Colonic mucosa (tissue), 4 donors: ENCODE measurements at regions not wholly inside any gene's neighbourhood (a gene's known extent, or its start where the extent isn't known, plus 50 kb on each side); places are given as distances from the start of the nearest gene placed in this dataset.

Source experiments
- DNase-seq: peaks from one replicate; pipeline ENCODE4 v3.0.0-alpha.2; 2020
- H3K27ac ChIP-seq: fragments of 200-600 bp; one replicate; pipeline ENCODE4 v1.8.0; 2021
- H3K27me3 ChIP-seq: fragments of 200-600 bp; one replicate; pipeline ENCODE4 v1.8.0; 2021
- H3K36me3 ChIP-seq: fragments of 200-600 bp; one replicate; pipeline ENCODE4 v1.8.0; 2021
- H3K4me1 ChIP-seq: fragments of 200-600 bp; one replicate; pipeline ENCODE4 v1.8.0; 2021; ENCODE audit warnings: mild to moderate bottlenecking
- H3K4me3 ChIP-seq: fragments of 200-600 bp; one replicate; pipeline ENCODE4 v1.8.0; 2021
- H3K9ac ChIP-seq, 2 donors: one replicate each; pipeline ENCODE4 v1.7.0; 2013; ENCODE audit warnings: control low read depth in 2 of 2, low read depth in 2 of 2, low read length in 2 of 2
- H3K9me3 ChIP-seq: fragments of 200-600 bp; one replicate; pipeline ENCODE4 v1.8.0; 2021
- CTCF ChIP-seq: fragments of 200-600 bp; IDR thresholded peaks from one replicate; pipeline ENCODE4 v1.8.0; 2022; ENCODE audit warnings: antibody characterized with exemption, mild to moderate bottlenecking
- intact Hi-C: fragments of 100-400 bp; cut with DNase I; formaldehyde crosslinking; loops from one replicate; pipeline ENCODE4 v1.14.1; 2022
- donor health status: healthy.
- donor health status: DM: no; HTN: no; CAD: no.
- donor health status: DM: no; HTN: no; CAD: no.

GRCh38 chr6:141335477-141336273, 797.0 kb upstream of the GJE1 start:
- intact Hi-C loops, result no loop called here
- Histone ChIP-seq H3K9me3 (no peaks in the 10 kb centered on the region), H3K4me1 (no peaks in the 10 kb centered on the region), H3K4me3 (no peak overlapping the region), H3K36me3 (no peaks in the 10 kb centered on the region), H3K27ac (no peak overlapping the region), H3K27me3 (no peaks in the 10 kb centered on the region), H3K9ac (no peak overlapping the region)
- DNase-seq, result no peak
- TF ChIP-seq CTCF, result no peak

GRCh38 chr6:141326925-141327324, 805.8 kb upstream of the GJE1 start:
- no peaks in the 10 kb centered on the region for H3K36me3 ChIP-seq
- intact Hi-C loops, result no loop called here
- no peak overlapping the region for H3K4me3 ChIP-seq
- H3K27ac ChIP-seq, result no peak overlapping the region
- H3K4me1 ChIP-seq, result no peaks in the 10 kb centered on the region
- DNase-seq, result no peak
- H3K27me3 ChIP-seq, result no peaks in the 10 kb centered on the region
- no peak for TF ChIP-seq CTCF
- no peak overlapping the region for H3K9ac ChIP-seq
- H3K9me3 ChIP-seq, result no peaks in the 10 kb centered on the region

GRCh38 chr6:141326426-141326825, 806.3 kb upstream of the GJE1 start:
- Histone ChIP-seq H3K9ac (no peak overlapping the region), H3K27me3 (no peaks in the 10 kb centered on the region), H3K9me3 (no peaks in the 10 kb centered on the region), H3K27ac (no peak overlapping the region), H3K4me3 (no peak overlapping the region), H3K4me1 (no peaks in the 10 kb centered on the region), H3K36me3 (no peaks in the 10 kb centered on the region)
- no peak for TF ChIP-seq CTCF
- intact Hi-C loops, result no loop called here
- no peak for DNase-seq

GRCh38 chr6:141321493-141322347, 811.0 kb upstream of the GJE1 start:
- Histone ChIP-seq H3K9ac (no peak overlapping the region), H3K36me3 (no peaks in the 10 kb centered on the region), H3K27me3 (no peaks in the 10 kb centered on the region), H3K4me3 (no peak overlapping the region), H3K9me3 (no peaks in the 10 kb centered on the region), H3K27ac (no peak overlapping the region), H3K4me1 (no peaks in the 10 kb centered on the region)
- no peak for TF ChIP-seq CTCF
- DNase-seq, result no peak
- intact Hi-C loops, result no loop called here

DNA sequence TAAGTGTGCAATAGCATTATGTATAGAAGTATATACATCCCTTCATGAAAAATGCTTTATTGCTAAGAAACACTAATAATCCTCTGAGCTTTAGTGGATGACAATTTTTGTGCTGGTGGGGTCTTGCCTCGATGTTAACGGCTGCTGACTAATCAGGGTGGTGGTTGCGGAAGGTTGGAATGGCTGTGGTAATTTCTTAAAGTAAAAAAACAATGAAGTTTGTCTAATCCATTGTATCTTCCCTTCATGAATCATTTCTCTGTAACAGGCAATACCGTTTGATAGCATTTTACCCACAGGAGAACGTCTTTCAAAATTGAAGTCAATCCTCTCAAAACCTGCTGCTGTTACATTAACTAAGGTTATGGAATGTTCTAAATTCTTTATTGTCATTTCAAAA, 816.5 kb upstream of the GJE1 start:
- no peak for DNase-seq
- no peak for TF ChIP-seq CTCF
- Histone ChIP-seq H3K27ac (no peak overlapping the region), H3K36me3 (no peaks in the 10 kb centered on the region), H3K9me3 (no peaks in the 10 kb centered on the region), H3K4me3 (no peak overlapping the region), H3K4me1 (no peaks in the 10 kb centered on the region), H3K9ac (no peak overlapping the region), H3K27me3 (no peaks in the 10 kb centered on the region)
- intact Hi-C loops, result no loop called here
